Stimulated activated CD4-positive, alpha-beta T cell treated with anti-CD3 and anti-CD28 coated beads, Interleukin-15, amount 100 ng/mL, for 24 hours (primary cell): ENCODE measurements at regions not wholly inside any gene's neighbourhood (a gene's known extent, or its start where the extent isn't known, plus 50 kb on each side); places are given as distances from the start of the nearest gene placed in this dataset.
"Not testable (repeated sequence)": the region's sequence is repeated elsewhere in the genome, so short reads cannot be mapped to it uniquely, and the experiment has no call there.

Experiments used
- DNase-seq: peaks from one replicate; pipeline ENCODE4 v3.0.0-alpha.2; 2020

DNA sequence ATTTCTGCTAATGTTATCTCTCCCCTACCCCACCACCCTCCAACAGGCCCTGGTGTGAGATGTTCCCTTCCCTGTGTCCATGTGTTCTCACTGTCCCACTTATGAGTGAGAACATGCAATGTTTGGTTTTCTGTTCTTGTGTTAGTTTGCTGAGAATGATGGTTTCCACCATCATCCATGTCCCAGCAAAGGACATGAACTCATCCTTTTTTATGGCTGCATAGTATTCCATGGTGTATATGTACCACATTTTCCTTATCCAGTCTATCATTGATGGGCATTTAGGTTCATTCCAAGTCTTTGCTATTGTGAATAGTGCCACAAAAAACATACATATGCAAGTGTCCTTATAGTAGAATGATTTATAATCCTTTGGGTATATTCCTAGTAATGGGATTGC lies 104.5 kb downstream of the ZNF33B start:
- not testable (repeated sequence) for DNase-seq

DNA sequence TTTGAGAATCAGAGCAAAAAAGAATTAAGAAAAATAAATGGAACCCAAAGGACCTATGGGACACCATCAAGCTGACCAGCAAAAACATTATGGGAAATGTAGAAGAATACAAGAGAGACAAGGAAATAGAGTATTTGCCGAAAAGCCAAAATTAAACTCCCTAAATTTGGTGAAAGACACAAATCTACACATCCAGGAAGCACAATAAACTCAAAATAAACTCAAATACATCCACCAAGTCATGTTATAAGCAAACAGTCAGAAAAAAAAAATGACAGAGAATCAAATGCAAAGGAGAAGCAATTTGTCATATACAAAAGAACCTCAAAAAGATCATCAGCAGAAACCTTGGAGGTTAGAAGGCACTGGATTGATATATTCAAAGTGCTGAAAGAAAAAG lies 105.4 kb downstream of the ZNF33B start:
- DNase-seq: no peak

DNA sequence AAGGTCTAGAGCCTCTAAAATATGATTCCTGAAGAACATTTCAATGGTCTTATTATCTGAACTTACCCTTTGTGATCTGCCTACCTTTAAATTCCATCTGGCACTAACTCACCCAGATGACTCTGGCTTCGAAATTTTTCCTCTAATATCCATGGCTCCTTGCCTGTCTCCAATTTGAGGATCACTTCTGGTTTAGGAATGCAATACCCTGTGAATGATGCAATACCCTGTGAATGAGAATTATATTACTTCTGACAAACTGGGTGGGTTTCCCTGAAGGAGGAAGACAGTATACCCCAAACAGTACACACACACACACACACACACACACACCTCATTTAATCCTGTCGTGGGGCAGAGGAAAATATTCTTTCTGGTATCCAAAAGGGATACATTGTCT lies 115.3 kb downstream of the ZNF33B start:
- no peak for DNase-seq

DNA sequence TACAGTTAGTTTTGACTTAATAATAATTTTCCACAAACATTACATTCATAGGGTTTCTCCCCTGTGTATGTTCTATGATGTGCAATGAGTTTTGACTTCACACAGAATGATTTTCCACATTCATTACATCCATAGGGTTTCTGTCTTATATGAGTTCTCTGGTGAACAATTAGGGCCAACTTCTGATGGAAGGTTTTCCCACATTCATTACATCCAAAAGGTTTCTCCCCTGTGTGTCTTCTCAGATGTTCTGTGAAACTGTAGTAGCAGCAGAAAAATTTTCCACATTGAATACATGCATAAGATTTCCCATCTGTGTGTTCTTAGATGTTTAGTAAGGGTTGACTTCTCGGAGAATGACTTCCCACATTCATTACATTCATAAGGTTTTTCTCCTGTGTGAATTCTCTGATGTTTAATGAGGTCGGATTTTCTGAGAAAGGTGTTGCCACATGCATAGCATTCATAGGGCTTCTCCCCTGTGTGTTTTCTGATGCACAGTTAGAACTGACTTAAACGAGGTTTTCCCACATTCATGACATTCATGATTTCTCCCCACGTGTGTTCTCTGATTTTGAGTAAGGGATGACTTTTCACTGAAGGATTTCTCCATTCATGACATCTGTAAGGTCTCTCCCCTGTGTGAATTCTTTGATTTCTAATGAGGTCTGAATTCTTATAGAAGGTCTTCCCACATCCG lies 118.5 kb downstream of the ZNF33B start:
- no peak for DNase-seq

DNA sequence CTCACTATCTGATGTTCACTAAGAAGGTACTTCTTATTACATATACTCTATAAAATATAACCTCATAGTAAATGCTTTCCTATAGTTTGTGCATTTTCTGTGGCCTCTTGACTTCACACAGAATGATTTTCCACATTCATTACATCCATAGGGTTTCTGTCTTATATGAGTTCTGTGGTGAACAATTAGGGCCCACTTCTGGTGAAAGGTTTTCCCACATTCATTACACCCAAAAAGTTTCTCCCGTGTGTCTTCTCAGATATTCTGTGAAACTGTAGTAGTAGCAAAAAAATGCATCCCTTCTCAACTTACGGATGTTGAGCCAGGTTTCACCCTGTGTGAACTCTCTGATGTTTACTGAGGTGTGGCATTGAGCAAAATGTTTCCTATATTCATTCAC lies 119.3 kb downstream of the ZNF33B start:
- no peak for DNase-seq

DNA sequence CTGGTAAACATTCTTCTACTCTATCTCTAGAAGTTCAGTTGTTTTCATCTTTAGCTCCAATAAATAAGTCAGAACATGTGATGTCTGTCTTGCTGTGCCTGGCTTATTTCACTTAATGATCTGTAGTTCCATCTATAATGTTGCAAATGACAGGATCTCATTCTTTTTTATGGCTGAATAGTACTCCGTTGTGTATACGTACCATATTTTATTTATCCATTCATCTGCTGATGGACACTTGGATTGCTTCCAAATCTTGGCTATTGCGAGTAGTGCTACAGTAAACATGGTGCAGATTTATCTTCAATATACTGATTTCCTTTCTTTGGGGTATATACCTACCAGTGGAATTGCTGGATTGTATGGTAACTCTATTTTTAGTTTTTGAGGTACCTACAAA lies 124.4 kb downstream of the ZNF33B start:
- no peak for DNase-seq

DNA sequence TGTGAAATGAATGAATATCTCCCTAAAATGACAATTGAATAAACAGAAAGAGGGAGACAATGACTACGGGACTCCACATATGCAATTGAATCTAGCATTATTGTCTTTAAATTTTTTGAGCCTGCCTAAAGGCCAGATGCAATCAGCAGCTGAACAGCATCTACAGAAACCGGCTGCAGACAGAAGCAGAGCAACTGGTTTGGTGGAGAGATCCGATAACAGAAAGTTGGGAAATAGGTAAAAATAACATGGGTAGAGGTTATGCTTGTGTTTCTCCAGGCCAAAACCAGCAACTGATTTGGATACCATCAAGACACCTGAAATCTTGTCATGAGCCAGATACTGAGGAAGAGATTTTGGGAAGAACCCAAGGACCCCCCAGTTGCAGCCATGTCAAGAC lies 146.6 kb downstream of the ZNF33B start:
- no peak for DNase-seq

DNA sequence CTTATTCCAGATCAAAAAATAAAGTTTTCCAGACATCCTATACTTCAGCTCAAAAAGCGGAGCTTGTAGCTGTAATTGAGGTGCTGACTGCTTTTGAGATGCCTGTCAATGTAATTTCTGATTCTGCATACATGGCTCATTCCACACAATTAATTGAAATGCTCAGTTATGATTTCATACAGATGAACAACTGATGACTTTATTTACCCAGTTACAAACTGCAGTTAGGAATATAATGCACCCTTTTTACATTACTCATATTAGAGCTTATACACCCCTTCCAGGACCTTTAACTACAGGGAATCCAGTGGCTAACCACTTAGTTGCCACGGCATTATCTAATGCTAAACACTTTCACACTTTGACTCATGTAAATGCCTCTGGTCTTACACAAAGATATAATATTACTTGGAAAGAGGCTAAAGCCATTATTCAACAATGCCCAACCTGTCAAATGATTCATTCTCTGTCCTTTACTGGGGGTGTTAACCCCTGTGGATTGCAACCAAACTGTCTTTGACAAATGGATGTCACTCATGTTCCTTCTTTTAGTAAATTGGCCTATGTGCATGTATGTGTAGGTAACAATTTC lies 147.3 kb downstream of the ZNF33B start:
- DNase-seq: no peak

DNA sequence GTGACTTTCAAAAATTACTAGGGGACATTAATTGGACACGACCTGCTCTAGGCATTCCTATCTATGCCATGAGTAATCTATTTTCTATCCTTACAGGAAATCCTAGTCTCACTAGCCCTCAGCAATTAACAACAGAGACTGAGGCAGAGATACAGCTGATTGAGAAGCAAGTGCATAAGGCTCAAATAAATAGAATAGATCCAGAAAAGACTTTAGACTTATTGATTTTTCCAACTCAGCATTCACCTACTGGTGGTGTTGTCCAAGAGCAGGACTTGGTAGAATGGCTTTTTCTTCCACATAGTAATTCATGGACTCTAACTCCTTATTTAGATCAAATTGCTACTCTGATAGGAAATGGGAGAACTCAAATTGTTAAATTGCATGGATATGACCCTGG lies 148.0 kb downstream of the ZNF33B start:
- no peak for DNase-seq

DNA sequence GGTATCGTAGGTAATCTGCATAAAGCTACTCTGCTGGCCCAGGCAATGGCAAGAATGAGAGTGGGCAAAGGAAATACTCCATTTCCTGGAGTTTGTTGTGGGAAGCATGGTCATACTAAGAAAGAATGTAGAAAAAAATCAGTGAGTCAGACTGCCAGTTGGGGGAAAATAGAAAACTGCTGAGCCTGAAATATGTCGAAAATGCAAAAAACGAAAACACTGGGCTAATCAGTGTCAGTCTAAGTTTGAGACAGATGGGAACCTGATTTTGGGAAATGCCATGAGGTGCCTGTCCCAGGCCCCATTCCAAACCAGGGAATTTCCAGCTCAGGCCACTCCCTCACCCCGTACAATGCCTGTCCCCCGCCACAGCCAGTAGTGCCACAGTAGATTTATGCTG lies 150.0 kb downstream of the ZNF33B start:
- DNase-seq: no peak

DNA sequence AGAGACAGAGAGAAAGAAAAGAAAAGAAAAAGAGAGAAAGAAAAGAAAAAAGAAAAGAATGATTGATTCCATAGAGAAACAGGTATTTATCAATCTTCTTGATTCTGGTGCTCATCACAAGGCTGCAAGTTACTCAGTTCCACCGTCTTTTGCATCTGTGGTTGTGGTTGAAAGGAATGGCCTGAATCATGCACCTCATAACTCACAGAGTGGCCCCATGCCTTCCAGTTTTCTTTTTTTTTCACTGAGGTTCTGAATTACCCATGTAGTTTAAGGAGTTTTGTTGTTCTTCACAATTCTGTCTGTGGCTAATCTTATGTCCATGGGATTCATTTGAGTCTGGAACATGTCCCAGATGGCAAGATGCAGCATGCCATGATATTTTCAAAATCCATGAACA lies 156.0 kb downstream of the ZNF33B start:
- DNase-seq: no peak

DNA sequence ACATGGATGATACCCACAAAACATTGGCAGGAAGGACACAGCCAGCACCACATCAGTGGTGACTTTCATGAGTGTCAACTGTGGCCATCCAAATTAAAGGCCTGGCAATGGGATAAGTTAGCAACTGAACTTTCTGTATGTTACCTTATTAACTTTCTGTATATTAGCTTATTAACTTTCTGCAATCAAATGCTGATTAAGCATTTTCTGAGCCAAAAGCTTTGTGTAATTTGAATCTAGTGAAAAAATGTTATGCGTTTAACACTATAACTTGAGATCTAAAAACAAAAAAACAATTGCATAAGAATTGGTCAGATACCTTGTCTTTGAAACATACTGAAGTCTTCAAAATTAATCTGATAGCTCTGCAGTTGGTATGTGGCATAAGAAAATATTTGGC lies 159.3 kb downstream of the ZNF33B start:
- DNase-seq: no peak

DNA sequence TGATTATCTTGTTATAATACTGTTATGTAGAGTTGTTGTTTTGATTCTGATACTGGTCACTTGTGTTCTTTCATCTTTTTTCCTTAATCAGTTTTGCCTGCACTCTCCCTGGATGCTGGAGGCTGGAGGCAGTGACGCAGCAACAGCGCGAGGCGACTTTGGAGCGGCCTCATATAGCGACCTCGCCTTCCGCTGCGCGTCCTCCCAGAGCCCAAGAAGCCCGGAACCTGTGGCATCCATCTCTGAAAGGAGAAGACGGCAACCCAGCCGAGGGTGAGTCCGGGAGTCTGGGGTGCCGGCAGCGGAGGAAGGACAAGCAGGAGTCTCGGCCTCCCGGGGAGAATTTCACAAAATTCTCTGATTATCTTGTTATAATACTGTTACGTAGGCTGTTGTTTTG lies 161.2 kb downstream of the ZNF33B start:
- DNase-seq: no peak

DNA sequence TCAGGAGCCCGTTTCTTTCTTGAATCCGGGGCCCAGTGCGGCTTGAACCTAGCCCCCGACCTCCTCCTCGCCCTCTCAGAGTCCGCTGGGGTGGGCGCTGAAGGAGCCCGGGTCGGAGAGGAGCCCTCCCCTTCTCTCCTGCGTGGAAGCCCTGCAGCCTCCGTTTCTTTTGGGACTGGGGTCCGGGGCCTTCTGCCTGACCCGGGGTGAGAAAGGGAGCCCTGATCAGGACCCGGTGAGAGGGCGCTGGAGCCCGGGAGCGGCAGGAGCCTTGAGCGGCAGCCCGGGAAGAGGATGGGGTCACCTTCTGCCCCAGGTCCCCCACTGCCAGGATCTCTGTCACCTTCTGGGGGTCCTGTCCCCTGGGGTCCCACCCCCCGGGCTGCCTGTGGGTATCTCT lies 162.3 kb downstream of the ZNF33B start:
- DNase-seq: no peak

DNA sequence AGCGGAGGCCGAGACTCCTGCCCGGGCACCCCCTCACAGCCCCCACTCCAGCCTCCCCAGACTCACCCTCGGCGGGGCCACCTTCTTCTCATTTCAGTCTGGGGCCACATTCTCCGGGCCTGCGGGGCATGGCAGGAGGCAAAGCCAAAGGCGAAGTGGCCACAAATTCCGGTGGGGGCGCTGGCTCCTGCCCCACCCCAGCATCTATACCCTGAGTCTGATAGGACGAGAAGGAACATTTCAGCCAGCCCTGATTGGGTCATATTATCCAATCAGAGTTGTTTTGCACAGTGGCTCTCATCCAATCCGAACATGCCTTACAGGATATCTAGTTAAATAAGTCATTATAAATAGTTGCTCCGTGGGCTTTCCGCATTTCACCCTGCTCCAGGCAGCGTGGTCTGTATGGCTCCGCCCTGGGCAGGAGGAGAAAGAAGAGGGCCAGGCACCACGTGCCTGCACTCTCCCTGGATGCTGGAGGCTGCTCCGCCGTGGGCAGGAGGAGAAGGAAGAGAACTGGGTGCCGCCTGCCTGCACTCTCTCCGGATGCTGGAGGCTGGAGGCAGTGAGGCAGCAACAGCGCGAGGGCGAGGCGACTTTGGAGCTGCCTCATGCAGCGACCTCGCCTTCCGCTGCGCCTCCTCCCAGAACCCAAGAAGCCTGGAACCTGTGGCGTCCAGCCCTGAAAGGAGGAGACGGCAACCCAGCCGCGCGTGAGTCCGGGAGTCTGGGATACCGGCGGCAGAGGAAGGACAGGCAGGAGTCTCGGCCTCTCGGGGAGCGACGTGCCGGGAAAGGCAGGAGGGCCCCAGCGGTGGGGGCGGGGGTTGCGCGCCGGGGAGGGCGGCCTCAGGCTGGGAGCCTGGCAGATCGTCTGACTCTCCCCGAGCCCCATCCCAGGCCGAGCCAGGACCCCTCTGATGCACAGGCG lies 162.9 kb downstream of the ZNF33B start:
- DNase-seq: peak; percentile 12

DNA sequence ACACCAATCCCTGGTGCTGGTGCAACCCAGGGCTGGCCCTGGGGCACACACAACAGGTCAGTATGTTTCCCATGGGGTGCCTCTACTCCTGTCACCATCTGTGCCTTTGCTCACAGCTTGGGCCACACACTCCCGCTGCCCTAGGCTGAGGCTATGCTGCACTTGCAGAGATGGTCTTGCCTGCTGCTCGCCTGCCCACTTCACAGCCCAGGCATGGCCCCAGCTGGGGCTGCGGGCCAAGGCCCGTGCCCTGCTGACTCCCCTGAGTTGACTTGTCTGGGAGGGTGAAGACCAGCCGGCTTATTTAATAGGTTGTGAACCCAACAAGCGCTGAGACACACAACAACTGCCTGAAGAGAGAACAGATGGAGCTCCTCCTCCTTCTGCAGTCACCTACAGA lies 184.1 kb downstream of the ZNF33B start:
- no peak for DNase-seq

DNA sequence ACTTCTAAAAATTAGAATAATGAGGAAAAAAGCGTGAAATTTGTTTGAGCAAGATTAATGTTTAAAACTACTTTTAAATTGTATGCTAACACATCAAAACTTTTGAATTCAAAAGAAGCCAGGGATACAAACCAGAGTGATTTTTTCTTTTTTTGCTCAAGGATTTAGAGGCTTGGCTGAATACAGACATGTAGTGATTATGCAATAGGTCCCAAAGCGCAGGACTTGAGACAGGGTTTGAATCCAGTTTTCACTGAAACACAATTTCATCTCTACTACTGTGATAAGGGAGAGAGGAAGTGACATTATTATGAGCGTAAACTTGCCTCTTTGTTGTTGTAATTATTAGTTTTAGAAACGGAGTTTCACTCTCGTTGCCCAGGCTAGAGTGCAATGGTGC lies 207.3 kb downstream of the ZNF33B start:
- no peak for DNase-seq

DNA sequence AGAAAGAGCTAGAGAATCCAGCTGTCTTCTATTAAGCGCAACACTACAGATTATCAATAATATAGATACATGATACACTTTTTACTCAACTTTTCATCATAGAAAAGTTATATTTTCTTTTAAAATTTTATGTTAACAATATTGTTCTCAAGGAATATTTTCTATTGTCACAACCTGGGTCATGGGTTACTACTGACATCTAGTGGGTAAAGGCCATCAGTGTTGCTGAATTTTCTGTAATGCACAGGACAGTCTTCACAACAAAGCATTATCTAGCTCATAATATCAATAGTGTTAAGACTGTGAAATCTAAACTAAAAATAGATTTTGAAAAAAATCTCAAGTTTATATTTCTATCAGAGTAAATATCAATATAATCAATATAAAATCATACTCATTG lies 209.8 kb downstream of the ZNF33B start:
- DNase-seq: no peak

DNA sequence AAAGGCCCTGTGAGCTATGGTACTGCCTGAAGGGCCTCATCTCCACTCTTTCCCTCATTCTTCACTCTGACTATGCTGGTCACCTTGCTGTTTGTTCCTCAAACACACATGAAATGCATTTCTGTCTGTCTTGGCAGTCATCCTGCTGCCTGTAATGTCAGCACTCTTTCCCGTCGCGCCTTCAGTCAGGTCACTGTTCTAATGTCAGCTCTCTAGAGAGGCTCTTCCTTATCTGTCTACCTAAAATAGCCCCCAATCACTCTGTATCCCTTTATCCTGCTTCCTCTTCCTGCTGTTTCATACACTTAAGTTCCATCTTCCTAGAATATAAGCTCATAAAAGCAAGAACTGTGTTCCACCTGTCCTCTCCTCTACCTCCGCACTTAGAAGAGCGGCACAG lies 215.5 kb downstream of the ZNF33B start:
- DNase-seq: no peak

DNA sequence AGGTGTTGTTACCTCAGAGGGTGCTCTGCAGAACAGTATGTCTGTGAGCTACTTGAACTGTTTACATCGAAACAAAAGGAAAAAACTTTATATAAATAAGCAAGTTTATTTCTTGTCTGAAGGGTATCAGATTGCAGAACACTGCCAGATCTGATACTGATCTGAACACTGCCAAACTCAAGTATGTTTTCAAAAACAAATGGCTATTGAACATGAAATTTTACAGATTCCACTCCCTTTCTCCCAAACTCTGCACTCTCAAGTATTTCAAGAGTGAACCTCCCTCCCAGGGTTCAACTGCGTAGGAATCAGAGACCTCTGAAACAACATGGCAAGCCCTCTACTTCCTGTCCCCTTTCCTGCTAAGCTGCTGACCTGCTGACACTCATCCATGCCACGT lies 216.6 kb downstream of the ZNF33B start:
- DNase-seq: no peak

DNA sequence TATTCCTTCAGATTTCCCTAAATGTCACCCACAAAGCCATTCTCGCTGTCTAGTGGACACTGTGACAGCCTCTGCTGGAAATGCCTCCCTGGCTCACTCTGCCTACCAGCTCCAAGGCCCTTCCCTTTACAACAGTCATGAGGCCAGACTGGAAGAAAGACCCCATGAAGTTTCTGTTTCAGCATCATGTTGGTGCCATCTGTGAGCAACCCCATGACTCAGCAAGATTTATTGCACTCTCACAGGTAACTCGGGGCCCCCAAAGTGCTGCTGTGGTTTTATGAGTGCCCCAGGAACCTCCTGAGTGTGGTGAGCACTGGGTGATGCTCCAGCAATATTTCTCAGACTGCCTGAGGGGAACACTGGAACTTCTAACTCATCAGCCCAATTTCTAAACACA lies 218.6 kb downstream of the ZNF33B start:
- no peak for DNase-seq

DNA sequence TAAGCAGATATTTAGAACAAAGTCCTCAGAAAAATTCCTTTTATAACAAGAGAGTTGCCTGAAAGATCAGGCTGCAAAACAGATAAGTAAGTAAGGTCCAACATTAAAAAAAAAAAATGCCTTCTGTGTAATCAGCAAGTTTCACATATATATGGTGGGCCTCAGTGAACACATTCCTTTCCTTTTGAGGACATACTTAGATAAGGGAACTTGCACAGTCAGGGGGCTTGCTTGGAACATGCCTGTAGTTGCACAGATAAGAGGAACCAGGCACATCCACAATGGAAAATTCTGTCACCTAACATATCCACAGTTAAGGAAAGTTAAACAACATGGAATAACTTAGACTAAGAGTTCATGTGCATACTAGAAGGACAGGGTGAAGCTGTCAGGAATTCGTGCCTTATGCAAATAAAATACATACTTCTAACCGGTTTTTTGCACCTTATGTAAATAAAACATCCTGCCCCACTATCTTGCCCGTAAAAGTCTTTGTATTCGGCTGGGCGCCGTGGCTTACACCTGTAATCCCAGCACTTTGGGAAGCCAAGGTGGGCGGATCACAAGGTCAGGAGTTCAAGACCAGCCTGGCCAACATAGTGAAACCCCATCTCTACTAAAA lies 257.3 kb downstream of the ZNF33B start:
- DNase-seq: no peak

DNA sequence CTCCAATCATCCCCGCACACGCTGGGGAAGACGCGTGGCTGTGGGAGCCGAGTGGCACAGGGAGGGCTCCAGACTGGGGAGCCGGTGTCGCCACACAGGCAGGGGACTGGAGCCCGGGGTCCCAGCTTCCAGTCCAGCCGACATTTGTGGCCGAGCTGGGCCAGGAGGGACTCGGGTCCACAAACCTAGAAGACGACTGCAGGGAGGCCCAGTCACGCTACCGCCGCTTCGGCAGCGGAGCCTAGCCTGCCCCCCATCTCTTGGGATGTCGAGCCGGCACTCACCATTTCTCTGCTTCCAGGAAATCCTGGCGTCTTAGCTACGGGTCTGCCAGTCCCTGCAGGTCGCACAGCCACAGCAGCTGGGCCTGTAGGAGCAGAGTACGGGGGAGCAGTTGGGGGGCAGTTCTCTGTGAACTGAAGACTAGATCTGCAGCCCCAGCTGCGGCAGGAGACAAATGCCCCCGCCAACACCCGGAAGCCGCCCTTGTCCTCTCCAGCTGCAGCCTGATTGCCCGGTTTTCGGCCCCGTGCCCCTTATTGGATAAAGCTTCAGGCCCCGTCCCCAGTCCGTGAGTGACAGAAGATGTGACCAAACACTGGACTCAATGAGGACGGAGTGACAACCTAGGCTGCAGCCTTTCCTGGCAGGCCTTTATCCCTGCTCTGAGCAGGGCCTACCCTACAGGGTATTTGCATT lies 270.7 kb downstream of the ZNF33B start:
- DNase-seq: peak; percentile 19
